GM13976 (cell line): ENCODE measurements at regions not wholly inside any gene's neighbourhood (a gene's known extent, or its start where the extent isn't known, plus 50 kb on each side); places are given as distances from the start of the nearest gene placed in this dataset.

ENCODE experiments used
- DNase-seq: peaks from one replicate; pipeline ENCODE4 v3.0.0; 2012; ENCODE audit warnings: low spot score
- in situ Hi-C: fragments of 300-500 bp; cut with MboI; formaldehyde crosslinking; loops from one replicate; pipeline ENCODE4 v1.12.0; 2022; ENCODE audit warnings: low sequenced_read_pairs, mixed read lengths, inconsistent platforms; ENCODE audit not compliant: unreplicated experiment
- TF ChIP-seq, protein P1 (sequence below): IDR thresholded peaks from 2 replicates; pipeline ENCODE4 v1.5.1; 2012; ENCODE audit warnings: borderline replicate concordance, mild to moderate bottlenecking; ENCODE audit not compliant: insufficient read depth; ENCODE audit errors: extremely low read depth, missing control alignments, control extremely low read depth

DNA sequence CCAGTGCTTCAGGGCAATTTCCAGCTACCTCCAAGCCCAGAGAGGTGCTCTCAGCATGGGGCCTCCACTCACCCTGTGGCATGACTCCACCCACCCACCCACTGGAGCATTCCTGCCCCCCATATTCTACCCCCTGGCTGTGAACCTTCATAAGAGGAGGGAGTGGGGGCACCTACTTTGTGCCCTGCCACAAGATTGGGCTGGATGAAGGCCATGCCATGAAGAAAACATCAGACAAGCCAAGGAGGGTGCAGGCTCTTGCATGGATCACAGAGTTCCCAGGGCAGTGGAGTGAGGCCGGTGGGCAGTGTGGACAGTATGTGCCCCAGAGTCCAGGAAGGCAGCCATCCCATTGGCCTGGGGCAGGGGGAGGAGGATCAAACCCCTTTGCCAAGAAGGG, 97.8 kb downstream of the UQCRFS1 start:
- TF ChIP-seq, protein P1, sequence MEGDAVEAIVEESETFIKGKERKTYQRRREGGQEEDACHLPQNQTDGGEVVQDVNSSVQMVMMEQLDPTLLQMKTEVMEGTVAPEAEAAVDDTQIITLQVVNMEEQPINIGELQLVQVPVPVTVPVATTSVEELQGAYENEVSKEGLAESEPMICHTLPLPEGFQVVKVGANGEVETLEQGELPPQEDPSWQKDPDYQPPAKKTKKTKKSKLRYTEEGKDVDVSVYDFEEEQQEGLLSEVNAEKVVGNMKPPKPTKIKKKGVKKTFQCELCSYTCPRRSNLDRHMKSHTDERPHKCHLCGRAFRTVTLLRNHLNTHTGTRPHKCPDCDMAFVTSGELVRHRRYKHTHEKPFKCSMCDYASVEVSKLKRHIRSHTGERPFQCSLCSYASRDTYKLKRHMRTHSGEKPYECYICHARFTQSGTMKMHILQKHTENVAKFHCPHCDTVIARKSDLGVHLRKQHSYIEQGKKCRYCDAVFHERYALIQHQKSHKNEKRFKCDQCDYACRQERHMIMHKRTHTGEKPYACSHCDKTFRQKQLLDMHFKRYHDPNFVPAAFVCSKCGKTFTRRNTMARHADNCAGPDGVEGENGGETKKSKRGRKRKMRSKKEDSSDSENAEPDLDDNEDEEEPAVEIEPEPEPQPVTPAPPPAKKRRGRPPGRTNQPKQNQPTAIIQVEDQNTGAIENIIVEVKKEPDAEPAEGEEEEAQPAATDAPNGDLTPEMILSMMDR, result no peak
- in situ Hi-C loops, result no loop called here
- no peak for DNase-seq

DNA sequence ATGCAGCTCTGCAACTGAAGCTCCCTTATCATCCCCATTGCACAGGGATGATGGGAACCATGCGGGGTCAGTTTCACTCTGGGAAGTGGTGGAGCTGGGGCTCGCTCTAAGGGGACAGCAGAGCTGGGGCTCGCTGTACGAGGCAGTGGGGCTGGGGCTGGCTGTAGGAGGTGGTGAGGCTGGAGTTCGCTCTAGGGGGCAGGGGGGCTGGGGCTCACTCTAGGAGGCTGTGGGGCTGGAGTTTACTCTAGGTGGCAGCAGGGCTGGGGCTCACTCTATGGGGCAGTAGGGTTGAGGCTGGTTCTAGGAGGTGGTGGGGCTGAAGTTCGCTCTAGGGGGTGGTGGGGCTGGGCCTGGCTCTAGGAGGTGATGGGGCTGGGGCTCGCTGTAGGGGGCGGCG, 99.1 kb downstream of the UQCRFS1 start:
- DNase-seq, result no peak
- in situ Hi-C loops, result no loop called here
- TF ChIP-seq, protein P1, result no peak

DNA sequence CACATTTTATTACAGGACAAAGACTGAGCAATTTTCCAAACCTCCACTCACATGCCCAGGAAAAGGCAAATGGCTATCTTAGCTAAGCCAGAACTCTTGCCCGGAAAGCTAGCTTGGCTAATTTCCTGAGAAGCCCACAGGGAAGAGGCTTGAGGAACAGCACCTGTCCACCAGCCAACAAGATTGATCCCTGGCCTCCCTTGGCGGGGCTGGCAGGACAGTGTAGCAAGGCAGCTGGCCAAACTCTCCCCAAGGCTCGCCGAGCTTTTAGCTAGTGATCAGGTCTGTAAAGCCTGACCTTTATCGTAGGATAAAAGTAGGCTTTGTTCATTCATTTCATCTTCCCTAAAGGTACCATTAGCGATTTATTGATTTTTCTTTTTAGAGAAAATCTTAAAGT, 101.4 kb downstream of the UQCRFS1 start:
- TF ChIP-seq, protein P1, result no peak
- in situ Hi-C loops, result no loop called here
- no peak for DNase-seq

DNA sequence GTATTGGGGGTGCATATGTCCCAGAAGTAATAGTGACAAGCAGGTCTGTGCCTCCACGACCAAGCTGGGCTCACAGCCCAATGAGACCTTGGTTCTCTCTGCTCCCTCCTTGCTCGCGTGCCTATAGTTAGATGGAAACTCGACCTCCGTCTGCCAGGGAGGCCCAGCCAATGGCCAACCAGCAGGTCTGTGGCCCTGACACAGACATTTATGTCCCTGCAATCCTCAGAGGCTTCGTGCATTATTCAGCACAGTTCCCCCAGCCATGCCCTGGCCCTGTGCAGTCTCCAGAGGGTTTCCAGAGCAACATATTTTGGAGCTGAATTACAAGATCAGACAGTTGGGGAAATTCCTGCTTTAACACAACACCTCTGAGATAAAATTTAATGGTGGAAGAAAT, 105.1 kb downstream of the UQCRFS1 start:
- TF ChIP-seq, protein P1, result no peak
- in situ Hi-C loops, result no loop called here

DNA sequence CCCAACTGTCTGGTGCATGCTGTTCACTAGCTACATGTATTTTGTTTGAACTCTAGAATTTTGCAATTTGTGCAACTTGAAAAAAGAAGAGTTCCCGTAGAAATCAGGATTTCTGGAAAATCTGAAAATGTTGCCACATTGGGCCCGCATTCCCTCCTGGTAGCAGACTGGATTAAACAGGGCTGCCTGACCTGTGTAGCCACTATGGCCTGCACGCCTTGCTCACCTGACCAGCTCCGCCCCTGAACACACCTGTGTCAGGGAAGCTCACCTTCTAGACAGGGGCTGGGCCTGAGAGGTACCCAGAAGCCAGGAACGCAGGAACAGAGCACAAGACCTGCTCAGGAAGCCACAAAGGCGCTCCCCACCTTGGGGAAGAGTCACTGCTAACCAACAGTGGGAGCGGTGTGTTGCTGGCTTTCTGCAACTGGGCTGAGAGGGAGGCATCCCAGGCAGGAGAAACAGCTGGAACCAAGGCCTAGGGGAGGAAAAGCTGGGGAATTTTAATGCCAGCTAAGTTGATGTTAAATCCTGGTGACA, 106.5 kb downstream of the UQCRFS1 start:
- DNase-seq, result no peak
- in situ Hi-C loops, result no loop called here
- TF ChIP-seq, protein P1, result no peak

More for the DNA sequence above, 105.1 kb downstream of the UQCRFS1 start:
- no peak for DNase-seq

DNA sequence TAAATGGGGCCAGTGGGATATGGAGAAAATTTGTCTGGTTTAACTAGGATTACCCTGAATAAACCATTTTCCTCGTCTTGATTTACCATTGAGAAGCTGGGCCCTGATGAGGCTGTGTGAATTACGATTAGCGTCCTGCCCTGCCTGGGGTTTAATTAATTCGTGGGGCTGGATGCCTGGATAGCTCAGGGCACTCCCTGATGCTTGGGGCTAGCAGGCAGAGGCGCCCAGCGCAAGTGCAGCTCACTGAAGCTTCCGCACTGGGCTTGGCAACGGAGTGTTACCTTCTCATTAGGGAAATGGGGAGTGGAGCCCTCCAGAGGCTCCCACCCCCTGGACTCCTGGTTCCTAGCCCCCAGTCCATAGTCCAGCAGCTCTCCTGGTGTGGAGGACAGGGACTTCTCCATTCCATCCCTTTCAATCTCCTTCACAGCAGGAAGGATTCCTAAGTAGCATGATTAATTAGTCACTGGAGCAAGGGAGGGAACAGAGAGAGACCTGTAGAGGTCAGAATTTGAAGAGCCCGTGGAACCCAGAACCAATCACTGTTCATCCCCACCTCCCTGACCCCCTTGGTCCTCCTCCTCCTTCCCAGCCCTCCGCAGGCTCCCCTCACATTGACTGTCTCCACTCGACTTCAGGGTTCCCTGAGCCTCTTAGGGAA, 107.2 kb downstream of the UQCRFS1 start:
- TF ChIP-seq, protein P1, result no peak
- in situ Hi-C loops, result no loop called here
- no peak for DNase-seq
